CD4-positive, alpha-beta T cell treated with Interleukin-1 beta for 1 hour (primary cell): ENCODE measurements at regions not wholly inside any gene's neighbourhood (a gene's known extent, or its start where the extent isn't known, plus 50 kb on each side); places are given as distances from the start of the nearest gene placed in this dataset.
A peak's percentile ranks its signal among the peaks of the same experiment; 100 is the strongest.
"Not testable (repeated sequence)": the region's sequence is repeated elsewhere in the genome, so short reads cannot be mapped to it uniquely, and the experiment has no call there.

ENCODE experiments used
- DNase-seq, 2 donors: peaks; one replicate each; pipeline ENCODE4 v3.0.0-alpha.2; 2020 to 2022

GRCh38 chr7:142495301-142495700 lies 237.4 kb upstream of the PRSS58 start:
- not testable (repeated sequence) for DNase-seq

- DNase-seq, result no peak
Observed at GRCh38 chr7:142494021-142494420, 236.2 kb upstream of the PRSS58 start.

- no peak for DNase-seq
Observed at GRCh38 chr7:142488842-142489241, 231.0 kb upstream of the PRSS58 start.

- DNase-seq, result no peak
Observed at GRCh38 chr7:142488036-142488633, 230.3 kb upstream of the PRSS58 start.

- not testable (repeated sequence) for DNase-seq
Observed at GRCh38 chr7:142487565-142487964, 229.7 kb upstream of the PRSS58 start.

- no peak for DNase-seq
Observed at GRCh38 chr7:142487124-142487523, 229.3 kb upstream of the PRSS58 start.

GRCh38 chr7:142485617-142486226 lies 227.9 kb upstream of the PRSS58 start:
- DNase-seq, result peak in 1 of 2 donors; percentile 46

GRCh38 chr7:142483659-142484317 lies 225.9 kb upstream of the PRSS58 start:
- no peak for DNase-seq

- peak; percentile 58 to 59 for DNase-seq
Observed at GRCh38 chr7:142482891-142483658, 225.2 kb upstream of the PRSS58 start.

- no peak for DNase-seq
Observed at GRCh38 chr7:142481548-142481947, 223.7 kb upstream of the PRSS58 start.

GRCh38 chr7:142478479-142479220 lies 220.8 kb upstream of the PRSS58 start:
- peak; percentile 51 to 54 for DNase-seq

GRCh38 chr7:142477801-142478200 lies 219.9 kb upstream of the PRSS58 start:
- DNase-seq, result not testable (repeated sequence)

GRCh38 chr7:142477079-142477651 lies 219.3 kb upstream of the PRSS58 start:
- no peak for DNase-seq

GRCh38 chr7:142476077-142476476 lies 218.2 kb upstream of the PRSS58 start:
- no peak for DNase-seq

GRCh38 chr7:142471820-142472219 lies 214.0 kb upstream of the PRSS58 start:
- DNase-seq, result no peak

- DNase-seq, result no peak
Observed at GRCh38 chr7:142470544-142470830, 212.6 kb upstream of the PRSS58 start.

GRCh38 chr7:142469696-142470543 lies 212.1 kb upstream of the PRSS58 start:
- DNase-seq, result no peak

GRCh38 chr7:142468871-142469665 lies 211.2 kb upstream of the PRSS58 start:
- no peak for DNase-seq

GRCh38 chr7:142467056-142467655 lies 209.3 kb upstream of the PRSS58 start:
- DNase-seq, result not testable (repeated sequence)

GRCh38 chr7:142463401-142463850 lies 205.6 kb upstream of the PRSS58 start:
- no peak for DNase-seq
